ENCODE measurements at regions not wholly inside any gene's neighbourhood (a gene's known extent, or its start where the extent isn't known, plus 50 kb on each side); places are given as distances from the start of the nearest gene placed in this dataset.
"Not testable (repeated sequence)": the region's sequence is repeated elsewhere in the genome, so short reads cannot be mapped to it uniquely, and the experiment has no call there.

GRCh38 chr6:118367314-118367713 is 180.8 kb upstream of the PLN start:
- TF ChIP-seq CTCF (IDR thresholded peaks at IDR 0.05; ENCODE audit: low read depth, low read length) = no peak

GRCh38 chr6:118370722-118371121 is 177.4 kb upstream of the PLN start:
- no peak overlapping the region for H3K4me3 ChIP-seq (ENCODE audit: low read depth, low read length)
- TF ChIP-seq CTCF (IDR thresholded peaks at IDR 0.05; ENCODE audit: low read depth, low read length) = no peak

More at GRCh38 chr6:118367314-118367713, 180.8 kb upstream of the PLN start:
- H3K4me3 ChIP-seq (ENCODE audit: low read depth, low read length) = no peak overlapping the region

- H3K4me3 ChIP-seq (ENCODE audit: low read depth, low read length) = no peak overlapping the region
- no peak for TF ChIP-seq CTCF (IDR thresholded peaks at IDR 0.05; ENCODE audit: low read depth, low read length)
These were observed 176.1 kb upstream of the PLN start for GRCh38 chr6:118371955-118372354.

GRCh38 chr6:118372413-118372812 is 175.7 kb upstream of the PLN start:
- H3K4me3 ChIP-seq (ENCODE audit: low read depth, low read length) = no peak overlapping the region
- no peak for TF ChIP-seq CTCF (IDR thresholded peaks at IDR 0.05; ENCODE audit: low read depth, low read length)

GRCh38 chr6:118377711-118378414 is 170.2 kb upstream of the PLN start:
- H3K4me3 ChIP-seq (ENCODE audit: low read depth, low read length) = no peak overlapping the region
- TF ChIP-seq CTCF (IDR thresholded peaks at IDR 0.05; ENCODE audit: low read depth, low read length) = no peak

- not testable (repeated sequence) for H3K4me3 ChIP-seq (ENCODE audit: low read depth, low read length)
These were observed 167.5 kb upstream of the PLN start for GRCh38 chr6:118380620-118381019.

GRCh38 chr6:118382126-118382525 is 166.0 kb upstream of the PLN start:
- no peak for TF ChIP-seq CTCF (IDR thresholded peaks at IDR 0.05; ENCODE audit: low read depth, low read length)
- H3K4me3 ChIP-seq (ENCODE audit: low read depth, low read length) = no peak overlapping the region

- no peak for TF ChIP-seq CTCF (IDR thresholded peaks at IDR 0.05; ENCODE audit: low read depth, low read length)
- H3K4me3 ChIP-seq (ENCODE audit: low read depth, low read length) = no peak overlapping the region
These were observed 164.2 kb upstream of the PLN start for GRCh38 chr6:118383924-118384323.

Data from WI38 (cell line).